Panc1 (cell line): ENCODE measurements at regions not wholly inside any gene's neighbourhood (a gene's known extent, or its start where the extent isn't known, plus 50 kb on each side); places are given as distances from the start of the nearest gene placed in this dataset.

ENCODE experiments used
- ATAC-seq: fragments of 200-7000 bp; cut with Tn5 transposase; 2 replicates; pipeline ENCODE4 v1.9.1; 2020; ENCODE audit warnings: mild to moderate bottlenecking, moderate library complexity
- BruUV-seq: library from RNA; stranded (reverse); fragments of 400-500 nt; replicated peaks from 2 replicates; lab custom pipeline; 2021; lab: Mats Ljungman, UMichigan
- CTCF ChIA-PET: fragments of 300-600 bp; sonication (Branson Sonifier 250); formaldehyde crosslinking; loops from one replicate; lab custom pipeline; 2022; ENCODE audit warnings: antibody characterized with exemption; lab: Charles Lee
- POLR2A ChIA-PET: fragments of 300-600 bp; sonication (Branson Sonifier 250); formaldehyde crosslinking; loops from one replicate; lab custom pipeline; 2022; ENCODE audit warnings: antibody characterized with exemption; lab: Charles Lee
- DNase-seq: peaks from one replicate; pipeline ENCODE4 v3.0.0-alpha.2; 2010; ENCODE audit warnings: low read depth, low spot score
- H3K27ac ChIP-seq: 2 replicates; pipeline ENCODE4 v1.5.1; 2011; ENCODE audit warnings: mild to moderate bottlenecking, low read length, inconsistent platforms
- H3K27me3 ChIP-seq: fragments of 200-500 bp; sonication (Bioruptor generic); 2 replicates; pipeline ENCODE4 v1.6.0; 2014; ENCODE audit warnings: low read length, inconsistent platforms; ENCODE audit not compliant: control insufficient read depth, insufficient read depth
- H3K36me3 ChIP-seq: fragments of 200-500 bp; sonication (Bioruptor generic); 2 replicates; pipeline ENCODE4 v1.5.1; 2014; ENCODE audit warnings: inconsistent platforms, mild to moderate bottlenecking, low read length, moderate library complexity; ENCODE audit not compliant: control insufficient read depth, insufficient read depth
- H3K4me1 ChIP-seq: 2 replicates; pipeline ENCODE4 v1.5.1; 2011; ENCODE audit warnings: inconsistent platforms, mild to moderate bottlenecking, low read length, moderate library complexity; ENCODE audit not compliant: control insufficient read depth, insufficient read depth
- H3K4me3 ChIP-seq, 2 experiments: 2 replicates each; pipeline ENCODE4 v1.5.1; 2011 to 2012; ENCODE audit warnings: low read depth in 2 of 2, low read length in 2 of 2, mild to moderate bottlenecking in 2 of 2, inconsistent platforms in 1 of 2, moderate library complexity in 1 of 2
- H3K9me3 ChIP-seq: fragments of 200-500 bp; sonication (Bioruptor generic); 2 replicates; pipeline ENCODE4 v1.5.1; 2014; ENCODE audit warnings: low read depth, mild to moderate bottlenecking, inconsistent platforms, low read length, moderate library complexity; ENCODE audit not compliant: control insufficient read depth, insufficient read depth
- CTCF ChIP-seq: fragments of 450-650 bp; IDR thresholded peaks from 2 replicates; pipeline ENCODE4 v1.5.1; 2017; ENCODE audit warnings: mild to moderate bottlenecking
- POLR2AphosphoS5 ChIP-seq: IDR thresholded peaks from 2 replicates; pipeline ENCODE4 v1.6.1; 2012; ENCODE audit warnings: mild to moderate bottlenecking, low read depth, low read length, moderate library complexity
- SIN3A ChIP-seq: IDR thresholded peaks from 2 replicates; pipeline ENCODE4 v1.6.1; 2012; ENCODE audit warnings: low read depth, mild to moderate bottlenecking, low read length, moderate library complexity, borderline replicate concordance; ENCODE audit not compliant: insufficient read depth
- TCF7L2 ChIP-seq: IDR thresholded peaks from 2 replicates; pipeline ENCODE4 v1.6.1; 2011; ENCODE audit warnings: mild to moderate bottlenecking, low read depth, low read length, inconsistent platforms
- in situ Hi-C: cut with HindIII; loops from 2 replicates; pipeline ENCODE4 v1.10.0; 2016; ENCODE audit warnings: low sequenced_read_pairs, low pct_unique_long_range_greater_than_20kb
- intact Hi-C: fragments of 100-400 bp; cut with micrococcal nuclease; formaldehyde crosslinking; loops from one replicate; pipeline ENCODE4 v1.10.0; 2022; ENCODE audit not compliant: unreplicated experiment
- TF ChIP-seq, protein P1 (sequence below), 2 experiments: IDR thresholded peaks; 2 replicates each; pipeline ENCODE4 v1.6.1; 2011 to 2012; ENCODE audit warnings: low read depth in 2 of 2, control low read depth in 1 of 2, low read length in 1 of 2, mild to moderate bottlenecking in 1 of 2, moderate library complexity in 1 of 2; ENCODE audit not compliant: insufficient read depth in 1 of 2

- ATAC-seq: no peak
Measured at GRCh38 chr7:120207037-120207436, 65.9 kb upstream of the KCND2 start.

DNA sequence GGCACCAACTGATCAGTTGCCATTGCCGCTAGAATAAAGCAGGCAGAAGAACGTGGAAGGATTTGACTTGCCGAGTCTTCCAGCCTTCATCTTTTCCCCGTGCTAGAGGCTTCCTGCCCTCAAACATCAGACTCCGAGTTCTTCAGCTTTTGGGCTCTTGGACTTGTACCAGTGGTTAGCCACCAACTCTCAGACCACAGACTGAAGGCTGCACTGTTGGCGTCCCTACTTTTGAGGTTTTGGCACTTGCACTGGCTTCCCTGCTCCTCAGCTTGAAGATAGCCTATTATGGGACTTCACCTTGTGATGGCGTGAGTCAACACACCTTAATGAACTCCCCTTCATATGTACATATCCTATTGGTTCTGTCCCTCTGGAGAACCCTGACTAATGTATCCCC, 57.3 kb upstream of the KCND2 start:
- ChIA-PET POLR2A (no interaction called here), CTCF (no interaction called here)
- BruUV-seq: no TSS peak
- H3K27me3 ChIP-seq: no peaks in the 10 kb centered on the region
- in situ Hi-C loops (no loop called here), intact Hi-C loops (loop anchor here (1.0 kb wide), 1 partner anchor 17 kb away; no protein-coding TSS in a partner anchor)
- no peak overlapping the region for H3K4me3 ChIP-seq
- H3K9me3 ChIP-seq: no peaks in the 10 kb centered on the region
- TF ChIP-seq POLR2AphosphoS5: no peak
- TF ChIP-seq, protein P1, sequence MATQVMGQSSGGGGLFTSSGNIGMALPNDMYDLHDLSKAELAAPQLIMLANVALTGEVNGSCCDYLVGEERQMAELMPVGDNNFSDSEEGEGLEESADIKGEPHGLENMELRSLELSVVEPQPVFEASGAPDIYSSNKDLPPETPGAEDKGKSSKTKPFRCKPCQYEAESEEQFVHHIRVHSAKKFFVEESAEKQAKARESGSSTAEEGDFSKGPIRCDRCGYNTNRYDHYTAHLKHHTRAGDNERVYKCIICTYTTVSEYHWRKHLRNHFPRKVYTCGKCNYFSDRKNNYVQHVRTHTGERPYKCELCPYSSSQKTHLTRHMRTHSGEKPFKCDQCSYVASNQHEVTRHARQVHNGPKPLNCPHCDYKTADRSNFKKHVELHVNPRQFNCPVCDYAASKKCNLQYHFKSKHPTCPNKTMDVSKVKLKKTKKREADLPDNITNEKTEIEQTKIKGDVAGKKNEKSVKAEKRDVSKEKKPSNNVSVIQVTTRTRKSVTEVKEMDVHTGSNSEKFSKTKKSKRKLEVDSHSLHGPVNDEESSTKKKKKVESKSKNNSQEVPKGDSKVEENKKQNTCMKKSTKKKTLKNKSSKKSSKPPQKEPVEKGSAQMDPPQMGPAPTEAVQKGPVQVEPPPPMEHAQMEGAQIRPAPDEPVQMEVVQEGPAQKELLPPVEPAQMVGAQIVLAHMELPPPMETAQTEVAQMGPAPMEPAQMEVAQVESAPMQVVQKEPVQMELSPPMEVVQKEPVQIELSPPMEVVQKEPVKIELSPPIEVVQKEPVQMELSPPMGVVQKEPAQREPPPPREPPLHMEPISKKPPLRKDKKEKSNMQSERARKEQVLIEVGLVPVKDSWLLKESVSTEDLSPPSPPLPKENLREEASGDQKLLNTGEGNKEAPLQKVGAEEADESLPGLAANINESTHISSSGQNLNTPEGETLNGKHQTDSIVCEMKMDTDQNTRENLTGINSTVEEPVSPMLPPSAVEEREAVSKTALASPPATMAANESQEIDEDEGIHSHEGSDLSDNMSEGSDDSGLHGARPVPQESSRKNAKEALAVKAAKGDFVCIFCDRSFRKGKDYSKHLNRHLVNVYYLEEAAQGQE (IDR thresholded peaks at IDR 0.05; ENCODE audit: insufficient read depth in 1 of 2, low read depth in 2 of 2, low read length in 1 of 2): no peak
- no peak for TF ChIP-seq CTCF
- TF ChIP-seq TCF7L2: no peak
- TF ChIP-seq SIN3A: no peak
- no peaks in the 10 kb centered on the region for H3K4me1 ChIP-seq
- ATAC-seq: no peak
- DNase-seq: no peak
- no peaks in the 10 kb centered on the region for H3K36me3 ChIP-seq
- H3K27ac ChIP-seq: no peak overlapping the region

More at GRCh38 chr7:120207037-120207436, 65.9 kb upstream of the KCND2 start:
- ChIA-PET POLR2A (no interaction called here), CTCF (no interaction called here)
- Histone ChIP-seq H3K36me3 (no peaks in the 10 kb centered on the region), H3K27ac (no peak overlapping the region), H3K9me3 (no peaks in the 10 kb centered on the region), H3K27me3 (no peaks in the 10 kb centered on the region), H3K4me3 (no peak overlapping the region), H3K4me1 (no peaks in the 10 kb centered on the region)
- no TSS peak for BruUV-seq
- TF ChIP-seq CTCF: no peak
- no peak for TF ChIP-seq POLR2AphosphoS5
- TF ChIP-seq SIN3A: no peak
- TF ChIP-seq, protein P1 (IDR thresholded peaks at IDR 0.05; ENCODE audit: insufficient read depth in 1 of 2, low read depth in 2 of 2, low read length in 1 of 2): no peak
- no peak for TF ChIP-seq TCF7L2
- intact Hi-C loops (no loop called here), in situ Hi-C loops (no loop called here)
- DNase-seq: no peak
